PFSK-1 (cell line): ENCODE measurements at regions not wholly inside any gene's neighbourhood (a gene's known extent, or its start where the extent isn't known, plus 50 kb on each side); places are given as distances from the start of the nearest gene placed in this dataset.

ENCODE experiments used
- FOXP2 ChIP-seq: optimal IDR thresholded peaks from 2 replicates; pipeline ENCODE3; 2011; ENCODE audit warnings: borderline replicate concordance, control low read depth, inconsistent platforms; ENCODE audit not compliant: insufficient read depth; ENCODE audit errors: extremely low read length, extremely low read depth
- POLR2AphosphoS5 ChIP-seq: IDR thresholded peaks from 2 replicates; pipeline ENCODE4 v1.6.1; 2012; ENCODE audit warnings: low read depth, mild to moderate bottlenecking, control low read depth, low read length, moderate library complexity
- REST ChIP-seq, 2 experiments: IDR thresholded peaks; 2 replicates each; pipeline versions ENCODE4 v1.6.1 to v1.8.0; 2011 to 2012; ENCODE audit warnings: low read depth in 2 of 2, low read length in 2 of 2, control low read depth in 1 of 2, inconsistent platforms in 1 of 2, mild to moderate bottlenecking in 1 of 2, moderate library complexity in 1 of 2; ENCODE audit not compliant: insufficient read depth in 1 of 2
- SIN3A ChIP-seq: IDR thresholded peaks from 2 replicates; pipeline ENCODE4 v1.6.1; 2012; ENCODE audit warnings: mild to moderate bottlenecking, low read length, moderate library complexity, borderline replicate concordance; ENCODE audit not compliant: insufficient read depth
- TAF1 ChIP-seq: IDR thresholded peaks from 2 replicates; pipeline ENCODE4 v1.6.1; 2012; ENCODE audit warnings: low read length, control low read depth, borderline replicate concordance; ENCODE audit not compliant: insufficient read depth

- TF ChIP-seq REST (IDR thresholded peaks at IDR 0.05; ENCODE audit: insufficient read depth in 1 of 2, low read depth in 2 of 2, low read length in 2 of 2) = no peak
- TF ChIP-seq FOXP2 = no peak
- no peak for TF ChIP-seq TAF1
- no peak for TF ChIP-seq POLR2AphosphoS5
- no peak for TF ChIP-seq SIN3A
Observed at GRCh38 chr5:173823721-173824567, 64.2 kb upstream of the CPEB4 start.

GRCh38 chr5:173825215-173825865 is 62.8 kb upstream of the CPEB4 start:
- TF ChIP-seq POLR2AphosphoS5 = no peak
- TF ChIP-seq REST (IDR thresholded peaks at IDR 0.05; ENCODE audit: insufficient read depth in 1 of 2, low read depth in 2 of 2, low read length in 2 of 2) = no peak
- TF ChIP-seq FOXP2 = no peak
- no peak for TF ChIP-seq SIN3A
- TF ChIP-seq TAF1 = no peak

- TF ChIP-seq POLR2AphosphoS5 = no peak
- TF ChIP-seq FOXP2 = no peak
- no peak for TF ChIP-seq TAF1
- no peak for TF ChIP-seq SIN3A
- no peak for TF ChIP-seq REST (IDR thresholded peaks at IDR 0.05; ENCODE audit: insufficient read depth in 1 of 2, low read depth in 2 of 2, low read length in 2 of 2)
Observed at GRCh38 chr5:173826086-173826427, 62.1 kb upstream of the CPEB4 start.

- no peak for TF ChIP-seq SIN3A
- TF ChIP-seq POLR2AphosphoS5 = no peak
- no peak for TF ChIP-seq TAF1
- no peak for TF ChIP-seq REST (IDR thresholded peaks at IDR 0.05; ENCODE audit: insufficient read depth in 1 of 2, low read depth in 2 of 2, low read length in 2 of 2)
- no peak for TF ChIP-seq FOXP2
Observed at GRCh38 chr5:173826428-173827350, 61.5 kb upstream of the CPEB4 start.
